ENCODE measurements at regions not wholly inside any gene's neighbourhood (a gene's known extent, or its start where the extent isn't known, plus 50 kb on each side); places are given as distances from the start of the nearest gene placed in this dataset.
A peak's percentile ranks its signal among the peaks of the same experiment; 100 is the strongest.

GRCh38 chr6:41475164-41475563 is 71.0 kb upstream of the FOXP4 start:
- H3K36me3 ChIP-seq (ENCODE audit: control insufficient read depth in 3 of 3, insufficient read depth in 2 of 3, low read depth in 1 of 3, low read length in 3 of 3) = no peaks in the 10 kb centered on the region
- WGBS, 3 donors = 78 to 84% (median 78%) methylated on average over 6 of the region's 6 CpGs
- H3K9me3 ChIP-seq (ENCODE audit: control insufficient read depth in 2 of 2, insufficient read depth in 1 of 2, low read depth in 1 of 2, low read length in 1 of 2) = no peaks in the 10 kb centered on the region
- FAIRE-seq (no peak), DNase-seq (no peak)
- H3K27ac ChIP-seq (ENCODE audit: low read depth in 1 of 3, low read length in 2 of 3) = no peak overlapping the region
- no peak overlapping the region for H3K4me3 ChIP-seq (ENCODE audit: low read depth in 1 of 3, low read length in 3 of 3)
- H3K4me1 ChIP-seq (ENCODE audit: control insufficient read depth in 3 of 3, insufficient read depth in 2 of 3, low read depth in 1 of 3, low read length in 2 of 3) = peaks cover 0 to 14% (median 0%) of the 10 kb centered on the region in 3 donors
- peaks cover 0 to 13% (median 4%) of the 10 kb centered on the region in 3 donors for H3K27me3 ChIP-seq (ENCODE audit: control insufficient read depth in 3 of 3, insufficient read depth in 3 of 3, low read length in 3 of 3)

- H3K27me3 ChIP-seq (ENCODE audit: control insufficient read depth in 3 of 3, insufficient read depth in 3 of 3, low read length in 3 of 3) = peaks cover 0 to 6% (median 2%) of the 10 kb centered on the region in 3 donors
- H3K9me3 ChIP-seq (ENCODE audit: control insufficient read depth in 2 of 2, insufficient read depth in 1 of 2, low read depth in 1 of 2, low read length in 1 of 2) = no peaks in the 10 kb centered on the region
- no peaks in the 10 kb centered on the region for H3K36me3 ChIP-seq (ENCODE audit: control insufficient read depth in 3 of 3, insufficient read depth in 2 of 3, low read depth in 1 of 3, low read length in 3 of 3)
- no peak overlapping the region for H3K27ac ChIP-seq (ENCODE audit: low read depth in 1 of 3, low read length in 2 of 3)
- DNase-seq (no peak), FAIRE-seq (no peak)
- no peak overlapping the region for H3K4me3 ChIP-seq (ENCODE audit: low read depth in 1 of 3, low read length in 3 of 3)
- WGBS, 3 donors = 64 to 86% (median 77%) methylated on average over 6 of the region's 6 CpGs
- peaks cover 0 to 9% (median 0%) of the 10 kb centered on the region in 3 donors for H3K4me1 ChIP-seq (ENCODE audit: control insufficient read depth in 3 of 3, insufficient read depth in 2 of 3, low read depth in 1 of 3, low read length in 2 of 3)
Measured at GRCh38 chr6:41475737-41476357, 70.3 kb upstream of the FOXP4 start.

GRCh38 chr6:41476401-41476800 is 69.8 kb upstream of the FOXP4 start:
- no peaks in the 10 kb centered on the region for H3K36me3 ChIP-seq (ENCODE audit: control insufficient read depth in 3 of 3, insufficient read depth in 2 of 3, low read depth in 1 of 3, low read length in 3 of 3)
- 68 to 86% (median 79%) methylated on average over 4 of the region's 4 CpGs for WGBS, 3 donors
- H3K27me3 ChIP-seq (ENCODE audit: control insufficient read depth in 3 of 3, insufficient read depth in 3 of 3, low read length in 3 of 3) = peaks cover 0 to under 1% (median 0%) of the 10 kb centered on the region in 3 donors
- no peaks in the 10 kb centered on the region for H3K9me3 ChIP-seq (ENCODE audit: control insufficient read depth in 2 of 2, insufficient read depth in 1 of 2, low read depth in 1 of 2, low read length in 1 of 2)
- H3K27ac ChIP-seq (ENCODE audit: low read depth in 1 of 3, low read length in 2 of 3) = no peak overlapping the region
- no peak overlapping the region for H3K4me3 ChIP-seq (ENCODE audit: low read depth in 1 of 3, low read length in 3 of 3)
- DNase-seq (no peak), FAIRE-seq (no peak)
- H3K4me1 ChIP-seq (ENCODE audit: control insufficient read depth in 3 of 3, insufficient read depth in 2 of 3, low read depth in 1 of 3, low read length in 2 of 3) = peaks cover 0 to 8% (median 0%) of the 10 kb centered on the region in 3 donors

- H3K27me3 ChIP-seq (ENCODE audit: control insufficient read depth in 3 of 3, insufficient read depth in 3 of 3, low read length in 3 of 3) = no peaks in the 10 kb centered on the region
- no peak overlapping the region for H3K4me3 ChIP-seq (ENCODE audit: low read depth in 1 of 3, low read length in 3 of 3)
- DNase-seq = peak in 1 of 2 donors; percentile 28
- FAIRE-seq = no peak
- WGBS, 3 donors = 35 to 75% (median 67%) methylated on average over 3 of the region's 3 CpGs
- H3K9me3 ChIP-seq (ENCODE audit: control insufficient read depth in 2 of 2, insufficient read depth in 1 of 2, low read depth in 1 of 2, low read length in 1 of 2) = no peaks in the 10 kb centered on the region
- H3K27ac ChIP-seq (ENCODE audit: low read depth in 1 of 3, low read length in 2 of 3) = no peak overlapping the region
- no peaks in the 10 kb centered on the region for H3K36me3 ChIP-seq (ENCODE audit: control insufficient read depth in 3 of 3, insufficient read depth in 2 of 3, low read depth in 1 of 3, low read length in 3 of 3)
- peaks cover 0 to 4% (median 0%) of the 10 kb centered on the region in 3 donors for H3K4me1 ChIP-seq (ENCODE audit: control insufficient read depth in 3 of 3, insufficient read depth in 2 of 3, low read depth in 1 of 3, low read length in 2 of 3)
Measured at GRCh38 chr6:41477572-41477971, 68.6 kb upstream of the FOXP4 start.

- peaks cover 0 to 14% (median 0%) of the 10 kb centered on the region in 3 donors for H3K4me1 ChIP-seq (ENCODE audit: control insufficient read depth in 3 of 3, insufficient read depth in 2 of 3, low read depth in 1 of 3, low read length in 2 of 3)
- H3K27me3 ChIP-seq (ENCODE audit: control insufficient read depth in 3 of 3, insufficient read depth in 3 of 3, low read length in 3 of 3) = no peaks in the 10 kb centered on the region
- H3K4me3 ChIP-seq (ENCODE audit: low read depth in 1 of 3, low read length in 3 of 3) = no peak overlapping the region
- FAIRE-seq (no peak), DNase-seq (no peak)
- no peak overlapping the region for H3K27ac ChIP-seq (ENCODE audit: low read depth in 1 of 3, low read length in 2 of 3)
- no peaks in the 10 kb centered on the region for H3K9me3 ChIP-seq (ENCODE audit: control insufficient read depth in 2 of 2, insufficient read depth in 1 of 2, low read depth in 1 of 2, low read length in 1 of 2)
- WGBS, 3 donors = 70 to 88% (median 87%) methylated on average over 1 of the region's 1 CpG
- no peaks in the 10 kb centered on the region for H3K36me3 ChIP-seq (ENCODE audit: control insufficient read depth in 3 of 3, insufficient read depth in 2 of 3, low read depth in 1 of 3, low read length in 3 of 3)
Measured at GRCh38 chr6:41483943-41484342, 62.2 kb upstream of the FOXP4 start.

- peak overlapping the region in 1 of 3 donors; percentile 45 for H3K27ac ChIP-seq (ENCODE audit: low read depth in 1 of 3, low read length in 2 of 3)
- H3K4me3 ChIP-seq (ENCODE audit: low read depth in 1 of 3, low read length in 3 of 3) = no peak overlapping the region
- DNase-seq (no peak), FAIRE-seq (no peak)
- no peaks in the 10 kb centered on the region for H3K9me3 ChIP-seq (ENCODE audit: control insufficient read depth in 2 of 2, insufficient read depth in 1 of 2, low read depth in 1 of 2, low read length in 1 of 2)
- H3K36me3 ChIP-seq (ENCODE audit: control insufficient read depth in 3 of 3, insufficient read depth in 2 of 3, low read depth in 1 of 3, low read length in 3 of 3) = no peaks in the 10 kb centered on the region
- peaks cover 0 to 22% (median 0%) of the 10 kb centered on the region in 3 donors for H3K4me1 ChIP-seq (ENCODE audit: control insufficient read depth in 3 of 3, insufficient read depth in 2 of 3, low read depth in 1 of 3, low read length in 2 of 3)
- 80 to 83% (median 82%) methylated on average over 9 of the region's 9 CpGs for WGBS, 3 donors
- peaks cover 0 to 2% (median 0%) of the 10 kb centered on the region in 3 donors for H3K27me3 ChIP-seq (ENCODE audit: control insufficient read depth in 3 of 3, insufficient read depth in 3 of 3, low read length in 3 of 3)
Measured at GRCh38 chr6:41487860-41488432, 58.2 kb upstream of the FOXP4 start.

GRCh38 chr6:41488433-41489119 is 57.6 kb upstream of the FOXP4 start:
- WGBS, 3 donors = 62 to 76% (median 63%) methylated on average over 11 to 12 of the region's 12 CpGs
- peaks cover 0 to 2% (median 0%) of the 10 kb centered on the region in 3 donors for H3K27me3 ChIP-seq (ENCODE audit: control insufficient read depth in 3 of 3, insufficient read depth in 3 of 3, low read length in 3 of 3)
- H3K9me3 ChIP-seq (ENCODE audit: control insufficient read depth in 2 of 2, insufficient read depth in 1 of 2, low read depth in 1 of 2, low read length in 1 of 2) = no peaks in the 10 kb centered on the region
- no peak overlapping the region for H3K4me3 ChIP-seq (ENCODE audit: low read depth in 1 of 3, low read length in 3 of 3)
- DNase-seq (peak in 1 of 2 donors; percentile 69), FAIRE-seq (no peak)
- peak overlapping the region in 1 of 3 donors; percentile 45 for H3K27ac ChIP-seq (ENCODE audit: low read depth in 1 of 3, low read length in 2 of 3)
- H3K4me1 ChIP-seq (ENCODE audit: control insufficient read depth in 3 of 3, insufficient read depth in 2 of 3, low read depth in 1 of 3, low read length in 2 of 3) = peaks cover 0 to 22% (median 0%) of the 10 kb centered on the region in 3 donors
- no peaks in the 10 kb centered on the region for H3K36me3 ChIP-seq (ENCODE audit: control insufficient read depth in 3 of 3, insufficient read depth in 2 of 3, low read depth in 1 of 3, low read length in 3 of 3)

- no peak for FAIRE-seq
- H3K9me3 ChIP-seq (ENCODE audit: control insufficient read depth in 2 of 2, insufficient read depth in 1 of 2, low read depth in 1 of 2, low read length in 1 of 2) = no peaks in the 10 kb centered on the region
- no peak overlapping the region for H3K4me3 ChIP-seq (ENCODE audit: low read depth in 1 of 3, low read length in 3 of 3)
- 70 to 72% (median 70%) methylated on average over 16 of the region's 16 CpGs for WGBS, 3 donors
- peaks cover 0 to 4% (median 2%) of the 10 kb centered on the region in 3 donors for H3K27me3 ChIP-seq (ENCODE audit: control insufficient read depth in 3 of 3, insufficient read depth in 3 of 3, low read length in 3 of 3)
- no peak for DNase-seq
- H3K27ac ChIP-seq (ENCODE audit: low read depth in 1 of 3, low read length in 2 of 3) = no peak overlapping the region
- no peaks in the 10 kb centered on the region for H3K36me3 ChIP-seq (ENCODE audit: control insufficient read depth in 3 of 3, insufficient read depth in 2 of 3, low read depth in 1 of 3, low read length in 3 of 3)
- peaks cover 0 to 25% (median 0%) of the 10 kb centered on the region in 3 donors for H3K4me1 ChIP-seq (ENCODE audit: control insufficient read depth in 3 of 3, insufficient read depth in 2 of 3, low read depth in 1 of 3, low read length in 2 of 3)
Measured at GRCh38 chr6:41489120-41489851, 56.9 kb upstream of the FOXP4 start.
